ENCODE measurements at regions not wholly inside any gene's neighbourhood (a gene's known extent, or its start where the extent isn't known, plus 50 kb on each side); places are given as distances from the start of the nearest gene placed in this dataset.

GRCh38 chr13:62038214-62038613, 622.6 kb upstream of the PCDH20 start:
- H4K20me1 ChIP-seq (replicated peaks; ENCODE audit: insufficient read depth): no peaks in the 10 kb centered on the region
- ATAC-seq: no peak
- no peak overlapping the region for H3K27ac Mint-ChIP-seq

More at GRCh38 chr13:62038214-62038613, 622.6 kb upstream of the PCDH20 start:
- no peak overlapping the region for H3K4me3 Mint-ChIP-seq
- no peaks in the 10 kb centered on the region for H3K79me2 ChIP-seq (replicated peaks; ENCODE audit: insufficient read depth)
- no peaks in the 10 kb centered on the region for H3K9me3 Mint-ChIP-seq
- no peak overlapping the region for H3K4me2 ChIP-seq
- no peaks in the 10 kb centered on the region for H3K4me1 ChIP-seq (ENCODE audit: insufficient read depth)
- no peaks in the 10 kb centered on the region for H3K4me1 Mint-ChIP-seq
- no peak overlapping the region for H3K4me3 ChIP-seq
- H3K36me3 Mint-ChIP-seq (ENCODE audit: low read depth): no peaks in the 10 kb centered on the region
- H2AFZ ChIP-seq: no peak overlapping the region
- no peaks in the 10 kb centered on the region for H3K36me3 ChIP-seq (ENCODE audit: insufficient read depth)
- DNase-seq (ENCODE audit: low spot score): no peak
- no peak for TF ChIP-seq STAT1 (IDR thresholded peaks at IDR 0.05; ENCODE audit: unreplicated experiment)
- TF ChIP-seq ZNF114 (CRISPR knock-in tag; IDR thresholded peaks at IDR 0.05): no peak
- TF ChIP-seq NANOG (IDR thresholded peaks at IDR 0.05; ENCODE audit: borderline replicate concordance): no peak
- TF ChIP-seq JUNB (IDR thresholded peaks at IDR 0.05; ENCODE audit: unreplicated experiment): no peak
- TF ChIP-seq ETS1 (IDR thresholded peaks at IDR 0.05): no peak
- no peak for TF ChIP-seq CTCF (conservative IDR thresholded peaks at IDR 0.05; ENCODE audit: low read depth in 2 of 2)
- no peak for TF ChIP-seq EZH2phosphoT487 (IDR thresholded peaks at IDR 0.05; ENCODE audit: unreplicated experiment)
- TF ChIP-seq EZH2 (IDR thresholded peaks at IDR 0.05; ENCODE audit: low read depth, unreplicated experiment): no peak
- TF ChIP-seq ZNF462 (CRISPR knock-in tag; IDR thresholded peaks at IDR 0.05): no peak
- TF ChIP-seq POLR2AphosphoS5 (IDR thresholded peaks at IDR 0.05; ENCODE audit: low read depth): no peak
- TF ChIP-seq REST (IDR thresholded peaks at IDR 0.05; ENCODE audit: unreplicated experiment): no peak
- TF ChIP-seq CREB1 (CRISPR knock-in tag; IDR thresholded peaks at IDR 0.05; ENCODE audit: low read depth): no peak
- TF ChIP-seq ZNF331 (CRISPR knock-in tag; IDR thresholded peaks at IDR 0.05; ENCODE audit: low read depth): no peak
- H3K9me2 ChIP-seq (ENCODE audit: insufficient read depth): no peaks in the 10 kb centered on the region
- no peak overlapping the region for H3K27ac ChIP-seq (ENCODE audit: low read depth)
- H3F3A ChIP-seq (replicated peaks; ENCODE audit: low read depth): no peaks in the 10 kb centered on the region
- H3K27me3 ChIP-seq (ENCODE audit: insufficient read depth): no peaks in the 10 kb centered on the region
- no peaks in the 10 kb centered on the region for H3K27me3 Mint-ChIP-seq (ENCODE audit: insufficient read depth, low read depth, poor library complexity)

All from GM23338 (cell line).